Sigmoid colon (tissue), 4 donors: ENCODE measurements at regions not wholly inside any gene's neighbourhood (a gene's known extent, or its start where the extent isn't known, plus 50 kb on each side); places are given as distances from the start of the nearest gene placed in this dataset.

Experiments
- EP300 ChIP-seq, 4 donors: sonication (generic); formaldehyde crosslinking; IDR thresholded peaks; one replicate each; pipeline ENCODE4 v1.6.1; 2017; ENCODE audit warnings: antibody characterized with exemption in 4 of 4
- POLR2A ChIP-seq, 2 donors: fragments of 450-650 bp; IDR thresholded peaks; one replicate each; pipeline ENCODE4 v1.6.1; 2016; ENCODE audit warnings: antibody characterized with exemption in 2 of 2, mild to moderate bottlenecking in 2 of 2, moderate library complexity in 2 of 2
- POLR2AphosphoS5 ChIP-seq, 4 donors: sonication (generic); formaldehyde crosslinking; IDR thresholded peaks; one replicate each; pipeline ENCODE4 v1.6.1; 2017; ENCODE audit warnings: antibody characterized with exemption in 4 of 4
- TF ChIP-seq, protein P1 (sequence below), 4 experiments: fragments of 450-650 bp in 3 of 4; fragments of 200-600 bp in 1 of 4; IDR thresholded peaks; one replicate each; pipeline ENCODE4 v1.5.1; 2016 to 2019; ENCODE audit warnings: antibody characterized with exemption in 4 of 4, mild to moderate bottlenecking in 3 of 4, moderate library complexity in 2 of 4

DNA sequence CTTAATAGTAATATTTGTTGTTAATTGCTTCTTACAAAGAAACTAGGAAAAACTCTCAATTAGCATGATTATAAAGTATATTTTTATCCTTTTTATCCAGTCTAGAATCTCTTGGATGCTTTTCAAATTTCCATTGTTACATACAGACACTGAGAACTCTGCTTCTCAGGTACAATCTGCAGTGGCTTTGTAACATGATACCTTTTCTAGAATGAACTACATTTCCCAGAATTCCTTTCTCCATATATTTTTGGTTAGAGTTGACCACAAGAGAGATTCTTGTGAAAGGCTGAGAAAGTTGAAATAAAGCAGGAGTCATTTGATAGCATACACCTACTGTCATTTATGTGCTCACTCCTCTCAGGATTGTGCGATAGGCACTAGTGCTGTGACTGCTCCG, 148.6 kb downstream of the SLITRK6 start:
- no peak for TF ChIP-seq POLR2A (IDR thresholded peaks at IDR 0.05)
- no peak for TF ChIP-seq POLR2AphosphoS5 (IDR thresholded peaks at IDR 0.05)
- TF ChIP-seq, protein P1, sequence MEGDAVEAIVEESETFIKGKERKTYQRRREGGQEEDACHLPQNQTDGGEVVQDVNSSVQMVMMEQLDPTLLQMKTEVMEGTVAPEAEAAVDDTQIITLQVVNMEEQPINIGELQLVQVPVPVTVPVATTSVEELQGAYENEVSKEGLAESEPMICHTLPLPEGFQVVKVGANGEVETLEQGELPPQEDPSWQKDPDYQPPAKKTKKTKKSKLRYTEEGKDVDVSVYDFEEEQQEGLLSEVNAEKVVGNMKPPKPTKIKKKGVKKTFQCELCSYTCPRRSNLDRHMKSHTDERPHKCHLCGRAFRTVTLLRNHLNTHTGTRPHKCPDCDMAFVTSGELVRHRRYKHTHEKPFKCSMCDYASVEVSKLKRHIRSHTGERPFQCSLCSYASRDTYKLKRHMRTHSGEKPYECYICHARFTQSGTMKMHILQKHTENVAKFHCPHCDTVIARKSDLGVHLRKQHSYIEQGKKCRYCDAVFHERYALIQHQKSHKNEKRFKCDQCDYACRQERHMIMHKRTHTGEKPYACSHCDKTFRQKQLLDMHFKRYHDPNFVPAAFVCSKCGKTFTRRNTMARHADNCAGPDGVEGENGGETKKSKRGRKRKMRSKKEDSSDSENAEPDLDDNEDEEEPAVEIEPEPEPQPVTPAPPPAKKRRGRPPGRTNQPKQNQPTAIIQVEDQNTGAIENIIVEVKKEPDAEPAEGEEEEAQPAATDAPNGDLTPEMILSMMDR (IDR thresholded peaks at IDR 0.05): no peak
- no peak for TF ChIP-seq EP300 (IDR thresholded peaks at IDR 0.05)
